ENCODE measurements at regions not wholly inside any gene's neighbourhood (a gene's known extent, or its start where the extent isn't known, plus 50 kb on each side); places are given as distances from the start of the nearest gene placed in this dataset.

DNA sequence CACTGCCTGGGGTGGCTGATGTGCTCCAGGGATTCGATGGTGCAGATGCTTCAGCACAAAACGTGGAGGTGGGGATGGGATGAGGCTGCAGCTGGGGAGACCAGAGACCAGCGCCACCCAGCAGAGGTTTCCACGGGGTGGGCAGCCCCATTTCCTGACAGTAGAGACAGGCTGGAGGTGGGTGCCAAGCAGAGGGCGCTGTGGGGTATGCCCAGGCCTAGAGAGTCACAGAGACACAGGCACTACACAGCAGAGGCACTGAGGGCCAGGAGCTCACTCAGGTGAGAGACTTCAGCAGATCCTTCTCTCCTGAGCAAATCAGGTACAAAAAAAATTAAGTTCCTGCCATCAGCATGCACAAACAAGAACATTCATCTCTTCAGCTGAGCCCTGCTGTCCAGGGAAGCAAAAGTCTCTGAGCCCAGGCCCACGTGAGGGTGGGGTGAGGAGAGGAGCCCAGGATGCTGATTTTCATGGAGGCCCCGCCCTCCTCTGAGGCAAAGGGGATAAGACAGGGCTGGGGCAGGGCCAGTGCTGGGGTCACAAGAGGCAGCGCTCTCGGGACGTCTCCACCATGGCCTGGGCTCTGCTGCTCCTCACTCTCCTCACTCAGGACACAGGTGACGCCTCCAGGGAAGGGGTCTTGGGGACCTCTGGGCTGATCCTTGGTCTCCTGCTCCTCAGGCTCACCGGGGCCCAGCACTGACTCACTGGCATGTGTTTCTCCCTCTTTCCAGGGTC is 53.1 kb downstream of the GGTLC2 start:
- TF ChIP-seq, protein P1, sequence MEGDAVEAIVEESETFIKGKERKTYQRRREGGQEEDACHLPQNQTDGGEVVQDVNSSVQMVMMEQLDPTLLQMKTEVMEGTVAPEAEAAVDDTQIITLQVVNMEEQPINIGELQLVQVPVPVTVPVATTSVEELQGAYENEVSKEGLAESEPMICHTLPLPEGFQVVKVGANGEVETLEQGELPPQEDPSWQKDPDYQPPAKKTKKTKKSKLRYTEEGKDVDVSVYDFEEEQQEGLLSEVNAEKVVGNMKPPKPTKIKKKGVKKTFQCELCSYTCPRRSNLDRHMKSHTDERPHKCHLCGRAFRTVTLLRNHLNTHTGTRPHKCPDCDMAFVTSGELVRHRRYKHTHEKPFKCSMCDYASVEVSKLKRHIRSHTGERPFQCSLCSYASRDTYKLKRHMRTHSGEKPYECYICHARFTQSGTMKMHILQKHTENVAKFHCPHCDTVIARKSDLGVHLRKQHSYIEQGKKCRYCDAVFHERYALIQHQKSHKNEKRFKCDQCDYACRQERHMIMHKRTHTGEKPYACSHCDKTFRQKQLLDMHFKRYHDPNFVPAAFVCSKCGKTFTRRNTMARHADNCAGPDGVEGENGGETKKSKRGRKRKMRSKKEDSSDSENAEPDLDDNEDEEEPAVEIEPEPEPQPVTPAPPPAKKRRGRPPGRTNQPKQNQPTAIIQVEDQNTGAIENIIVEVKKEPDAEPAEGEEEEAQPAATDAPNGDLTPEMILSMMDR (conservative IDR thresholded peaks at IDR 0.05), result no peak
- no peak for TF ChIP-seq EZH2 (IDR thresholded peaks at IDR 0.05; ENCODE audit: low read depth)

Measured in PC-9 (cell line).